Activated CD4-positive, alpha-beta T cell treated with anti-CD3 and anti-CD28 coated beads, Interleukin-2, Interleukin-4, amounts not matched to agents 100 ng/mL and 50 ng/mL, durations not matched to agents 16 hours and 8 hours (primary cell): ENCODE measurements at regions not wholly inside any gene's neighbourhood (a gene's known extent, or its start where the extent isn't known, plus 50 kb on each side); places are given as distances from the start of the nearest gene placed in this dataset.
"Not testable (repeated sequence)": the region's sequence is repeated elsewhere in the genome, so short reads cannot be mapped to it uniquely, and the experiment has no call there.

Experiments used
- DNase-seq: peaks from one replicate; pipeline ENCODE4 v3.0.0-alpha.2; 2020; ENCODE audit warnings: low spot score

GRCh38 chr2:35548171-35548570 is 807.4 kb upstream of the CRIM1 start:
- no peak for DNase-seq

GRCh38 chr2:35545301-35545700 is 810.3 kb upstream of the CRIM1 start:
- no peak for DNase-seq

GRCh38 chr2:35538796-35539195 is 816.8 kb upstream of the CRIM1 start:
- DNase-seq: no peak

- DNase-seq: no peak
These were observed 824.9 kb upstream of the CRIM1 start for GRCh38 chr2:35530615-35531135.

GRCh38 chr2:35526741-35527140 is 828.8 kb upstream of the CRIM1 start:
- no peak for DNase-seq

- DNase-seq: no peak
These were observed 833.1 kb upstream of the CRIM1 start for GRCh38 chr2:35522450-35522849.

GRCh38 chr2:35510636-35511035 is 844.9 kb upstream of the CRIM1 start:
- no peak for DNase-seq

- DNase-seq: no peak
These were observed 847.0 kb upstream of the CRIM1 start for GRCh38 chr2:35508601-35509000.

- no peak for DNase-seq
These were observed 851.2 kb upstream of the CRIM1 start for GRCh38 chr2:35504419-35504818.

- DNase-seq: no peak
These were observed 851.8 kb upstream of the CRIM1 start for GRCh38 chr2:35503738-35504199.

- DNase-seq: no peak
These were observed 852.3 kb upstream of the CRIM1 start for GRCh38 chr2:35503311-35503710.

- DNase-seq: no peak
These were observed 854.5 kb upstream of the CRIM1 start for GRCh38 chr2:35501076-35501475.

- no peak for DNase-seq
These were observed 859.6 kb upstream of the CRIM1 start for GRCh38 chr2:35496022-35496421.

GRCh38 chr2:35495182-35495581 is 860.4 kb upstream of the CRIM1 start:
- no peak for DNase-seq

- DNase-seq: not testable (repeated sequence)
These were observed 877.5 kb upstream of the CRIM1 start for GRCh38 chr2:35478121-35478520.

- DNase-seq: no peak
These were observed 887.3 kb upstream of the CRIM1 start for GRCh38 chr2:35468245-35468644.

GRCh38 chr2:35463805-35464596 is 891.6 kb upstream of the CRIM1 start:
- no peak for DNase-seq

- DNase-seq: no peak
These were observed 893.2 kb upstream of the CRIM1 start for GRCh38 chr2:35462226-35462998.

GRCh38 chr2:35461406-35461805 is 894.2 kb upstream of the CRIM1 start:
- no peak for DNase-seq

GRCh38 chr2:35454966-35455638 is 900.5 kb upstream of the CRIM1 start:
- DNase-seq: no peak

- DNase-seq: no peak
These were observed 907.8 kb upstream of the CRIM1 start for GRCh38 chr2:35447821-35448220.

GRCh38 chr2:35447215-35447614 is 908.4 kb upstream of the CRIM1 start:
- DNase-seq: no peak

GRCh38 chr2:35443087-35443486 is 912.5 kb upstream of the CRIM1 start:
- DNase-seq: no peak
